H9 (cell line): ENCODE measurements at regions not wholly inside any gene's neighbourhood (a gene's known extent, or its start where the extent isn't known, plus 50 kb on each side); places are given as distances from the start of the nearest gene placed in this dataset.

ENCODE experiments used
- DNase-seq: peaks from one replicate; pipeline ENCODE4 v3.0.0-alpha.2; 2017
- H2AFZ ChIP-seq: one replicate; pipeline ENCODE4 v1.6.1; 2013; ENCODE audit warnings: mild to moderate bottlenecking, low read length, control low read depth, moderate library complexity
- H2AK5ac ChIP-seq: 2 replicates; pipeline ENCODE4 v1.6.1; 2013; ENCODE audit warnings: low read length, control low read depth, mixed read lengths; ENCODE audit not compliant: insufficient read length
- H2BK120ac ChIP-seq: one replicate; pipeline ENCODE4 v1.6.1; 2013; ENCODE audit warnings: low read depth, mild to moderate bottlenecking, low read length, control low read depth, inconsistent platforms; ENCODE audit not compliant: poor library complexity, severe bottlenecking
- H2BK12ac ChIP-seq: 2 replicates; pipeline ENCODE4 v1.6.1; 2013; ENCODE audit warnings: low read length, control low read depth, mixed read lengths, low read depth; ENCODE audit not compliant: insufficient read length
- H2BK15ac ChIP-seq: 2 replicates; pipeline ENCODE4 v1.6.1; 2013; ENCODE audit warnings: low read depth, low read length, control low read depth
- H2BK20ac ChIP-seq: one replicate; pipeline ENCODE4 v1.6.1; 2013; ENCODE audit warnings: low read depth, mild to moderate bottlenecking, low read length, control low read depth, inconsistent platforms; ENCODE audit not compliant: poor library complexity, severe bottlenecking
- H2BK5ac ChIP-seq: 2 replicates; pipeline ENCODE4 v1.6.1; 2013; ENCODE audit warnings: low read length, control low read depth, mixed read lengths; ENCODE audit not compliant: insufficient read length
- H3K14ac ChIP-seq: 2 replicates; pipeline ENCODE4 v1.6.1; 2013; ENCODE audit warnings: low read length, control low read depth; ENCODE audit not compliant: insufficient read depth
- H3K18ac ChIP-seq: 2 replicates; pipeline ENCODE4 v1.6.1; 2013; ENCODE audit warnings: low read depth, mild to moderate bottlenecking, mixed read lengths, low read length, control low read depth; ENCODE audit not compliant: insufficient read length
- H3K23ac ChIP-seq: 2 replicates; pipeline ENCODE4 v1.6.1; 2013; ENCODE audit warnings: low read length, control low read depth, mixed read lengths, low read depth; ENCODE audit not compliant: insufficient read length
- H3K23me2 ChIP-seq: 2 replicates; pipeline ENCODE4 v1.6.1; 2013; ENCODE audit warnings: low read depth, mild to moderate bottlenecking, mixed read lengths, low read length, control low read depth; ENCODE audit not compliant: insufficient read length, poor library complexity, severe bottlenecking
- H3K27ac ChIP-seq: 2 replicates; pipeline ENCODE4 v1.5.1; 2013; ENCODE audit warnings: low read length, control low read depth, mixed read lengths, low read depth; ENCODE audit not compliant: insufficient read length
- H3K27me3 ChIP-seq: 2 replicates; pipeline ENCODE4 v1.6.1; 2013; ENCODE audit warnings: low read length, control low read depth, inconsistent platforms; ENCODE audit not compliant: insufficient read depth
- H3K4ac ChIP-seq: 2 replicates; pipeline ENCODE4 v1.6.1; 2013; ENCODE audit warnings: low read depth, mild to moderate bottlenecking, control low read depth, inconsistent platforms, low read length, moderate library complexity
- H3K4me1 ChIP-seq: 2 replicates; pipeline ENCODE4 v1.6.1; 2013; ENCODE audit warnings: low read length, control low read depth, inconsistent platforms; ENCODE audit not compliant: insufficient read depth
- H3K4me2 ChIP-seq: 2 replicates; pipeline ENCODE4 v1.6.1; 2013; ENCODE audit warnings: low read length, control low read depth, mixed read lengths; ENCODE audit not compliant: insufficient read length, insufficient read depth
- H3K56ac ChIP-seq: 2 replicates; pipeline ENCODE4 v1.6.1; 2013; ENCODE audit warnings: low read depth, mild to moderate bottlenecking, mixed read lengths, low read length, control low read depth; ENCODE audit not compliant: insufficient read length
- H3K79me1 ChIP-seq: 2 replicates; pipeline ENCODE4 v1.6.1; 2013; ENCODE audit warnings: low read depth, mild to moderate bottlenecking, moderate library complexity, low read length, control low read depth, inconsistent platforms; ENCODE audit not compliant: insufficient read depth, poor library complexity, severe bottlenecking
- H3K79me2 ChIP-seq: 2 replicates; pipeline ENCODE4 v1.6.1; 2013; ENCODE audit warnings: low read length, control low read depth, inconsistent platforms; ENCODE audit not compliant: insufficient read depth
- H3K9ac ChIP-seq: 2 replicates; pipeline ENCODE4 v1.6.1; 2013; ENCODE audit warnings: low read length, control low read depth, mixed read lengths; ENCODE audit not compliant: insufficient read length; ENCODE audit errors: extremely low read depth
- H3K9me3 ChIP-seq: one replicate; pipeline ENCODE4 v1.6.1; 2013; ENCODE audit warnings: low read depth, low read length, inconsistent platforms; ENCODE audit not compliant: control insufficient read depth
- H3T11ph ChIP-seq: one replicate; pipeline ENCODE4 v1.6.1; 2013; ENCODE audit warnings: mild to moderate bottlenecking, low read length, control low read depth, inconsistent platforms
- H4K20me1 ChIP-seq: one replicate; pipeline ENCODE4 v1.6.1; 2013; ENCODE audit not compliant: control insufficient read depth, insufficient read length, insufficient read depth
- H4K5ac ChIP-seq: 2 replicates; pipeline ENCODE4 v1.6.1; 2013; ENCODE audit warnings: low read depth, mild to moderate bottlenecking, mixed read lengths, low read length, control low read depth; ENCODE audit not compliant: insufficient read length
- H4K8ac ChIP-seq: replicated peaks from 2 replicates; pipeline ENCODE4 v1.6.1; 2013; ENCODE audit warnings: low read length, control low read depth, mixed read lengths, low read depth; ENCODE audit not compliant: insufficient read length
- H4K91ac ChIP-seq: 2 replicates; pipeline ENCODE4 v1.6.1; 2013; ENCODE audit warnings: low read depth, mild to moderate bottlenecking, moderate library complexity, mixed read lengths, low read length, control low read depth; ENCODE audit not compliant: insufficient read length
- H3K27ac Mint-ChIP-seq, 3 experiments: 2 replicates in 2 of 3; 3 replicates in 1 of 3; pipeline ENCODE4 v1.8.0; 2020 to 2021; ENCODE audit warnings: mixed read lengths in 3 of 3, mild to moderate bottlenecking in 1 of 3, moderate library complexity in 1 of 3
- H3K27me3 Mint-ChIP-seq: 2 replicates; pipeline ENCODE4 v1.8.0; 2021; ENCODE audit warnings: low read depth, mild to moderate bottlenecking, moderate library complexity, mixed read lengths
- H3K36me3 Mint-ChIP-seq, 3 experiments: 2 replicates in 2 of 3; 3 replicates in 1 of 3; pipeline ENCODE4 v1.8.0; 2020 to 2021; ENCODE audit warnings: low read depth in 3 of 3, mixed read lengths in 3 of 3; ENCODE audit not compliant: insufficient read depth in 1 of 3
- H3K4me1 Mint-ChIP-seq, 2 experiments: 2 replicates each; pipeline ENCODE4 v1.8.0; 2020; ENCODE audit warnings: mixed read lengths in 2 of 2
- H3K4me3 Mint-ChIP-seq, 2 experiments: 2 replicates in 1 of 2; 3 replicates in 1 of 2; pipeline ENCODE4 v1.8.0; 2020 to 2021; ENCODE audit warnings: mild to moderate bottlenecking in 2 of 2, mixed read lengths in 2 of 2, moderate library complexity in 1 of 2
- H3K9me3 Mint-ChIP-seq, 2 experiments: 2 replicates in 1 of 2; 3 replicates in 1 of 2; pipeline ENCODE4 v1.8.0; 2020; ENCODE audit warnings: mild to moderate bottlenecking in 2 of 2, mixed read lengths in 2 of 2, moderate library complexity in 1 of 2
- WGBS: extraction: QIAGEN DNeasy Blood & Tissue Kit; methylation state at CpG from one replicate; pipeline ENCODE4 v1.1.7; 2013; ENCODE audit warnings: missing lambda C conversion rate, low lambda C conversion rate, mixed read lengths; ENCODE audit not compliant: insufficient read length; ENCODE audit errors: extremely low coverage; 5-methylcytosine and 5-hydroxymethylcytosine counted together
- TF ChIP-seq, protein P1 (sequence below): fragments of 200-600 bp; sonication (generic); conservative IDR thresholded peaks from 3 replicates; pipeline ENCODE4 v1.8.0; 2021; ENCODE audit warnings: antibody characterized with exemption, mild to moderate bottlenecking

DNA sequence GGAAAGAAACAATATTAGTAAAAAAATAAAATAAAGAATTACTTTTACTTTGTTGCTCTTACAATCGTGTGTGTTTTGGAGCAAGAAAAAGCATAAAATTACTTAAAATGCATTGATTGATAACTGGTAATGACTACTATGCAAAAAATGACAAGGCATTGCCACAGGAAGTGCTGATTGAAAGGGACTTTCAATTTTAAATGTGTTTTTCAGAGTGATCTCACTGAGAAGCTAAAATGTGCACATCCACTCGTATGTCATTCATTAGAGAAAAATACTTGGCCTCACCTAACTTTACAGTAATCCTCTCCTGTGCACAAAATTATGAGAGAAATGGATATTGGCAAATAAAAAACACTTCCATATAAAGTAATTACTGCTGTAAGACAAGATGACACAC is 934.9 kb downstream of the SLITRK6 start:
- Histone ChIP-seq H4K5ac (no peak overlapping the region), H3K14ac (no peak overlapping the region), H3K4me2 (no peak overlapping the region), H4K20me1 (no peaks in the 10 kb centered on the region), H3K56ac (no peak overlapping the region), H3K9me3 (no peaks in the 10 kb centered on the region), H2AK5ac (no peak overlapping the region), H2BK15ac (no peak overlapping the region), H4K8ac (no peak overlapping the region), H3K23me2 (no peaks in the 10 kb centered on the region), H2BK20ac (no peak overlapping the region), H3K79me2 (no peaks in the 10 kb centered on the region), H3K27ac (no peak overlapping the region), H3K4me1 (no peaks in the 10 kb centered on the region; the same call in 1 of the 2 replicates), H3K9ac (no peak overlapping the region), H2BK120ac (no peak overlapping the region), H4K91ac (no peak overlapping the region), H2BK12ac (no peak overlapping the region), H3K79me1 (no peaks in the 10 kb centered on the region), H3K27me3 (no peaks in the 10 kb centered on the region), H2AFZ (no peak overlapping the region), H3T11ph (no peak overlapping the region), H3K18ac (no peak overlapping the region), H2BK5ac (no peak overlapping the region), H3K4ac (no peak overlapping the region), H3K23ac (no peak overlapping the region)
- Mint-ChIP-seq H3K36me3 (no peaks in the 10 kb centered on the region), H3K27me3 (no peaks in the 10 kb centered on the region), H3K4me3 (no peak overlapping the region), H3K4me1 (peaks cover 14 to 18% of the 10 kb centered on the region in 2 experiments), H3K9me3 (no peaks in the 10 kb centered on the region), H3K27ac (0 out of 7 replicates have a peak overlapping the region, but pooled peaks of 1 of the 3 experiments have one; percentile 24)
- DNase-seq: no peak
- no CpG with 5 or more reads among the region's 2 CpGs for WGBS
- TF ChIP-seq, protein P1, sequence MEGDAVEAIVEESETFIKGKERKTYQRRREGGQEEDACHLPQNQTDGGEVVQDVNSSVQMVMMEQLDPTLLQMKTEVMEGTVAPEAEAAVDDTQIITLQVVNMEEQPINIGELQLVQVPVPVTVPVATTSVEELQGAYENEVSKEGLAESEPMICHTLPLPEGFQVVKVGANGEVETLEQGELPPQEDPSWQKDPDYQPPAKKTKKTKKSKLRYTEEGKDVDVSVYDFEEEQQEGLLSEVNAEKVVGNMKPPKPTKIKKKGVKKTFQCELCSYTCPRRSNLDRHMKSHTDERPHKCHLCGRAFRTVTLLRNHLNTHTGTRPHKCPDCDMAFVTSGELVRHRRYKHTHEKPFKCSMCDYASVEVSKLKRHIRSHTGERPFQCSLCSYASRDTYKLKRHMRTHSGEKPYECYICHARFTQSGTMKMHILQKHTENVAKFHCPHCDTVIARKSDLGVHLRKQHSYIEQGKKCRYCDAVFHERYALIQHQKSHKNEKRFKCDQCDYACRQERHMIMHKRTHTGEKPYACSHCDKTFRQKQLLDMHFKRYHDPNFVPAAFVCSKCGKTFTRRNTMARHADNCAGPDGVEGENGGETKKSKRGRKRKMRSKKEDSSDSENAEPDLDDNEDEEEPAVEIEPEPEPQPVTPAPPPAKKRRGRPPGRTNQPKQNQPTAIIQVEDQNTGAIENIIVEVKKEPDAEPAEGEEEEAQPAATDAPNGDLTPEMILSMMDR: no peak
